Chondrocyte (in vitro differentiated cells): ENCODE measurements at regions not wholly inside any gene's neighbourhood (a gene's known extent, or its start where the extent isn't known, plus 50 kb on each side); places are given as distances from the start of the nearest gene placed in this dataset.
"Not testable (repeated sequence)": the region's sequence is repeated elsewhere in the genome, so short reads cannot be mapped to it uniquely, and the experiment has no call there.

ENCODE experiments used
- DNase-seq: peaks from one replicate; pipeline ENCODE4 v3.0.0; 2021; ENCODE audit warnings: mixed read lengths, low spot score
- H3K27ac Mint-ChIP-seq: one replicate; pipeline ENCODE4 v1.8.0; 2021; ENCODE audit warnings: mild to moderate bottlenecking, moderate library complexity, mixed read lengths; ENCODE audit not compliant: unreplicated experiment
- H3K27me3 Mint-ChIP-seq: 2 replicates; pipeline ENCODE4 v1.8.0; 2021; ENCODE audit warnings: low read depth, mixed read lengths
- H3K36me3 Mint-ChIP-seq: 2 replicates; pipeline ENCODE4 v1.8.0; 2021; ENCODE audit warnings: low read depth, mixed read lengths
- H3K4me1 Mint-ChIP-seq: 2 replicates; pipeline ENCODE4 v1.8.0; 2021; ENCODE audit warnings: low read depth, mild to moderate bottlenecking, mixed read lengths
- H3K4me3 Mint-ChIP-seq: one replicate; pipeline ENCODE4 v1.8.0; 2021; ENCODE audit warnings: mild to moderate bottlenecking, moderate library complexity, mixed read lengths; ENCODE audit not compliant: unreplicated experiment
- H3K9me3 Mint-ChIP-seq: 2 replicates; pipeline ENCODE4 v1.8.0; 2021; ENCODE audit warnings: low read depth, mixed read lengths
- TF ChIP-seq, protein P1 (sequence below): fragments of 200-600 bp; sonication (generic); IDR thresholded peaks from 2 replicates; pipeline ENCODE4 v1.5.0; 2021; ENCODE audit warnings: antibody characterized with exemption, mild to moderate bottlenecking, moderate library complexity

DNA sequence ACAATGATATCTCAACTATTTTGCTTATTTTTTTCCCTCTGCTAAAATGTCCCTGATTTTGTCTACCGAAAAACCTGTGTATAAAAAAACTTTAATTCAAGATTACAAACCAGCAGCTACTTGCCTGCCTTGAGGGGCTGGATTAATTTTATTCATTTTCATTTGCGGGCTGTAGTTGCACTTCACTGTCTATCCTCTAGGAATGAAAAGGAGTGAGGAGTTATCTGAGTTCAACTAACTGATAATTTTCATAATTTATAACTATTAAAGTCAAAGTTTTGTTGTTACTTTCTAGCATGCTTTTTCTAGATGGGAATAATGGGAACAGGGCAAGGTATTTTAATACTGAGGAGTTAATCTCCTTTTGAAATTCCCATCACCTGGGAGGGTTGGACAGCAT is 50.3 kb upstream of the AGTPBP1 start:
- not testable (repeated sequence) for H3K9me3 Mint-ChIP-seq, DNase-seq, H3K36me3 Mint-ChIP-seq, H3K27ac Mint-ChIP-seq, H3K4me1 Mint-ChIP-seq, H3K4me3 Mint-ChIP-seq
- TF ChIP-seq, protein P1, sequence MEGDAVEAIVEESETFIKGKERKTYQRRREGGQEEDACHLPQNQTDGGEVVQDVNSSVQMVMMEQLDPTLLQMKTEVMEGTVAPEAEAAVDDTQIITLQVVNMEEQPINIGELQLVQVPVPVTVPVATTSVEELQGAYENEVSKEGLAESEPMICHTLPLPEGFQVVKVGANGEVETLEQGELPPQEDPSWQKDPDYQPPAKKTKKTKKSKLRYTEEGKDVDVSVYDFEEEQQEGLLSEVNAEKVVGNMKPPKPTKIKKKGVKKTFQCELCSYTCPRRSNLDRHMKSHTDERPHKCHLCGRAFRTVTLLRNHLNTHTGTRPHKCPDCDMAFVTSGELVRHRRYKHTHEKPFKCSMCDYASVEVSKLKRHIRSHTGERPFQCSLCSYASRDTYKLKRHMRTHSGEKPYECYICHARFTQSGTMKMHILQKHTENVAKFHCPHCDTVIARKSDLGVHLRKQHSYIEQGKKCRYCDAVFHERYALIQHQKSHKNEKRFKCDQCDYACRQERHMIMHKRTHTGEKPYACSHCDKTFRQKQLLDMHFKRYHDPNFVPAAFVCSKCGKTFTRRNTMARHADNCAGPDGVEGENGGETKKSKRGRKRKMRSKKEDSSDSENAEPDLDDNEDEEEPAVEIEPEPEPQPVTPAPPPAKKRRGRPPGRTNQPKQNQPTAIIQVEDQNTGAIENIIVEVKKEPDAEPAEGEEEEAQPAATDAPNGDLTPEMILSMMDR, result peak; percentile 43
- H3K27me3 Mint-ChIP-seq, result peaks cover 20% of the 10 kb centered on the region

DNA sequence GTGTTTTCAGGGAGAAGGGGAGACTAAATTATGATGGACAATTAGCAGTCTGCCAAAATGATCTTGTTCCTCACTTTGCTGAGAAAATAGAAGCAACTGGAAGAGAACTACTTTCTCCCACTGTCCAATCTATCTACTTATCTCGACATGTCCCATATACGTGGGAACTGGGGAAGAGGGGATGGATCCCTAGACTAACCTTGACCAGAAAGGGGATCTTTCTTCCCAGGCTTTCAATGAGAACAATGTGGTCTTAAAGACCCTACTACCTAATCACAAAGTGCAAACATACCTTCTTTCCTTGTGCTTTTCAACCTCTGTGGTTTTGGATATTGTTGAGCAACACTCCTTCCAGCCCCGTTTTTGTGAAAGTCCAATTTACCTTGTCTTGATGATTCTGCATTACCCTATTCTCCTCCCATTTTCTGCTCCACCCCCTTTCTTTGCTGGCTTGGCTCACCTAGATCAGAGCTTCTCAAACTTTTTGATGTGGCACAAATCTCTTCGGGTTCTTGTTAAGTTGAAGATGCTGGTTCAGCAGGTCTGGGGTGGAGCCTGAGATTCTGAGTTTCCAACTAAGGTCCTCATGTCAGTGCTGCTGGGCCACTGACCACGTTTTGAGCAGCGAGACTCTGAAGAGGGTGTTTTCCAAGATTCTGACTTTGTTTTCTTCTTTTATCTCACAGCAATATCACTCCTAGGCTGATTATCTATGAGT is 61.4 kb upstream of the AGTPBP1 start:
- not testable (repeated sequence) for DNase-seq, H3K27me3 Mint-ChIP-seq, H3K4me1 Mint-ChIP-seq, H3K4me3 Mint-ChIP-seq, H3K36me3 Mint-ChIP-seq, H3K27ac Mint-ChIP-seq, H3K9me3 Mint-ChIP-seq

DNA sequence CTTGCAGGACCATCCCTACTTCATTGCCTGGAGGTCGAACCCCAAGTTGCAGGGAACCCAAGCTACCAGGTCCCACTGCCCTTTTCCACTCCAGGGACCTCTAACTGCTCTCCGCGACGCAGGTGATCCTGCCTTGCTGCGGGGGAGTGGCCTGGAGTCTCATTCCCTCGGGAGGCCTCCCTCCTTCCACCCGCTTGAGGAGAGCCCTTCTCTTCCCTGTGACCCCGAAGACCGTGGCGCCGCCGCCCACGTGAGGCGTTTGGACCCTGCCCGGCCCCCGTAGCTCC is 63.0 kb upstream of the AGTPBP1 start:
- H3K4me3 Mint-ChIP-seq, H3K27me3 Mint-ChIP-seq, H3K27ac Mint-ChIP-seq, H3K4me1 Mint-ChIP-seq, H3K36me3 Mint-ChIP-seq, H3K9me3 Mint-ChIP-seq, DNase-seq: not testable (repeated sequence)

DNA sequence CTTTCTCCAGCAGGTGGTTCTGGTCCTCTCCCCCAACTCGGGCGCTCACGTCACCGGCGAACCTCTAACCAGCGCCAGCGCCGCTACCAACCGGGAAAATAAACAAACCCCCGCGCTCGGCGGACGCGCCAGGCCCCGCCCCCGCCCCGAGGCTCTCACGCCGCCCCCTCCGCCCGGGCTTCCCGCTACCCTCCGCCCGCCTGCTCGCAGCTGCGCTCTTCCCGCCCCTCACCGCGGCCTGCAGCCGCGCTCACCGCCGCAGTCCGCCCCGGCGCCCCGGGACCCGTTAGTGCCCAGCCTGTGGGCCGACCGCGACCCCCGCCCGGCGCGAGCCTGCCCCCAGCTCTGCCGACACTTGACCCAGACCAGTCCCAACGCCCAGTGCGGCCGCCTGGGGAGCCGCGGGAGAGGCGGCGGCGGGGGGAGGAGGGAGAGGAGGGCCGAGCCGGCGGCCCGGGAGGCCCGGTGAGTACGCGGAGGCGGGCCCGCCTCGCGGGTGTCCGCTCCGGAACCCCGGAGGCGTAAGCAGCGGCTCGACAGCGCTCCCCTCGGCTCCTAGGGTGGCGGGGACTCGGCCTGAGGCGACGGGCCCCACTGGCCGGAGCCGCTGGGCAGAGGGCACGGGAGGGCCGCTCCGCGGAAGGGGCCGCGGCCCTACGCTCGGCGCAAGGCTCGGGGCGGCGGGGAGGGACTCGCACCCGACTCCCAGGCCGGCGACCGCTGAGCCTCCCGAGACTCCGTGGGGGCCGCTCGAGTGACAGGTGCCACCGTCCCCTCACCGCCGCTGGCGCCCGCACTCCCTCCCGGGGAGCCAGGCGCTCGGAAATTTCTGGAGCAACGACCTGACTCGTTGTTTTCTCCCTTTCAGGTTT is 63.6 kb upstream of the AGTPBP1 start:
- not testable (repeated sequence) for H3K9me3 Mint-ChIP-seq, H3K27ac Mint-ChIP-seq, H3K27me3 Mint-ChIP-seq, DNase-seq, H3K36me3 Mint-ChIP-seq, H3K4me1 Mint-ChIP-seq
- TF ChIP-seq, protein P1, result peak; percentile 45
- peak overlapping the region; percentile 76 for H3K4me3 Mint-ChIP-seq

DNA sequence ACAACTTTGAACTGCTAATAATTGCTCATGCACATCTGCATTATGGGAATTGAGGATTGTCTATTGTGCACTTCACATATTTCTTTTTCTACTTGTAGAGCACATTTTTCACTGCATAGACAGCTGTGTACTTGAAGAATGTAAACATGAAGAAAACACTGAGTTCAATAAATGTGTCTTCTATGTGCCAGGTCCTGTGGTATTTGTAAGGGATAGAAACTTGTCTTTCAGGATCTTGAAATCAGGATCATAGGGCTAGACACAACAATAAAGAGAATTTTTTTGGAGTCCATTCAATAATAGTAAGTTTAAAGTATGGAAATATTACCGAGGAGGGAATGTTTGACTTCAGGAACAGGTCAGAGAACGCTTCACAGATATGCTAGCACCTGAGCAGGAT is 66.6 kb upstream of the AGTPBP1 start:
- H3K27me3 Mint-ChIP-seq, H3K27ac Mint-ChIP-seq, H3K36me3 Mint-ChIP-seq, H3K9me3 Mint-ChIP-seq, H3K4me3 Mint-ChIP-seq, H3K4me1 Mint-ChIP-seq, DNase-seq: not testable (repeated sequence)

DNA sequence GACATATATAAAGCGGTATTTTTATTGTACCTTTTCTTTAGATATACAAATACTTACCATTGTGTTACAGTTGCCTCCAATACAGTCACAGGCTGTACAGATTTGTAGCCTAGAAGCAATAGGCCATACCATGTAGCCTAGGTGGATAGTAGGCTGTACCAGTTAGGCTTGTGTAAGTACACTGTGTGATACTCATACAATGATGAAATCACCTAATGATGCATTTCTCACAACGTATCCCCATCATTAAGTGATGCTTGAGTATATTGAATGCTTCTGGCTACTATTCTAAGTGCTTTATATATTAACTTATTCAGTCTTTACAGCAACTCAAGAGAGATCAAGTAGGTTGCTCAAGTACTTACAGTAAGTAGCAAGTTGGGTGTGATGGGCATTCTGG is 71.6 kb upstream of the AGTPBP1 start:
- not testable (repeated sequence) for H3K27ac Mint-ChIP-seq, H3K36me3 Mint-ChIP-seq, DNase-seq, H3K27me3 Mint-ChIP-seq, H3K9me3 Mint-ChIP-seq, H3K4me3 Mint-ChIP-seq, H3K4me1 Mint-ChIP-seq

DNA sequence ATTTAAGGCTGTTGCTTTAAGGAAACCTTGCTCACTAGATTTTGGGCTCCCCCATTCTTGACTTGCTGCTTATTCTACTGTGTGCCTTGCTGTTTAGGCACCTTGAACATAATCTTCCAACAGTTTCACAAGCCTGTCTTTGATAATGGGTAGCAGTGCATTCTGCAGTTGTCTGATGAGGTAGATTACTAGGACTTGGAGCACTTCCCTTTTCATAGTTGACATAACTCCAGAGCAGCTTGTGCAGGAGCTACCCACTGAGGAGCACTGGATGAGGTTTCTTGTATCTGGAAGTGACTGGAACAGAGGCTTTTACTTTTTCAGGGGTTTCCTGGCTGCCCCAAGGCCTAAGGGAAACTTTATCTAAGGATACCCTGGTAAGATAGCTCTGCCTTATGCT is 73.0 kb upstream of the AGTPBP1 start:
- not testable (repeated sequence) for H3K27ac Mint-ChIP-seq, H3K4me3 Mint-ChIP-seq, H3K4me1 Mint-ChIP-seq, H3K36me3 Mint-ChIP-seq, H3K9me3 Mint-ChIP-seq, DNase-seq, H3K27me3 Mint-ChIP-seq
